ENCODE measurements at regions not wholly inside any gene's neighbourhood (a gene's known extent, or its start where the extent isn't known, plus 50 kb on each side); places are given as distances from the start of the nearest gene placed in this dataset.

DNA sequence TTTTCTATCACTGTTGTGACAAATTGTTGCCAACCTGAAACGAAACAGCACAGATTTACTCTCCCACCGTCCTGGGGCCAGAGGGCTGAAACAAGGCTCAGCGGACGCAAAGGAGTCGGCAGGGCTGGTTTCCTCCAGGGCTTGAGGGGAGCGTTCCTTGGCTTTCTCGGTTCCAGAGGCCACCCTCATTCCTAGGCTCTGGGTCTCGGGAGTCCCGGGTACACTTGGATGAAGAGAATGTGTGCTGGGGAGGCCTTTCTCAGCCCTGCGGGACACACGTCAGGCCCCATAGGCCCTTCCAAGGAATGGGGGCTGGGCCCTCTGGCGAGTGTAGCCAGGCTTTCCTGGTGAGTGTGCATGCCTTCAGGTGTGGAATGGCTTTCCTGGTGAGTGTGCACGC is 287.3 kb upstream of the HS6ST1 start:
- POLR2A ChIA-PET, result no interaction called here

More for the DNA sequence above, 287.3 kb upstream of the HS6ST1 start:
- H3K27me3 Mint-ChIP-seq (ENCODE audit: low read depth), result no peaks in the 10 kb centered on the region
- H3K36me3 Mint-ChIP-seq, result no peaks in the 10 kb centered on the region
- H3K4me3 Mint-ChIP-seq, result no peak overlapping the region
- H3K4me1 Mint-ChIP-seq, result peaks cover 9% of the 10 kb centered on the region; the same call in 1 of the 2 replicates
- H3K9me3 Mint-ChIP-seq, result no peaks in the 10 kb centered on the region
- DNase-seq (ENCODE audit: low spot score), result no peak
- CTCF ChIA-PET, result no interaction called here
- H3K27ac Mint-ChIP-seq, result no peak overlapping the region
- TF ChIP-seq, protein P1, sequence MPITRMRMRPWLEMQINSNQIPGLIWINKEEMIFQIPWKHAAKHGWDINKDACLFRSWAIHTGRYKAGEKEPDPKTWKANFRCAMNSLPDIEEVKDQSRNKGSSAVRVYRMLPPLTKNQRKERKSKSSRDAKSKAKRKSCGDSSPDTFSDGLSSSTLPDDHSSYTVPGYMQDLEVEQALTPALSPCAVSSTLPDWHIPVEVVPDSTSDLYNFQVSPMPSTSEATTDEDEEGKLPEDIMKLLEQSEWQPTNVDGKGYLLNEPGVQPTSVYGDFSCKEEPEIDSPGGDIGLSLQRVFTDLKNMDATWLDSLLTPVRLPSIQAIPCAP (CRISPR knock-in tag; IDR thresholded peaks at IDR 0.05), result no peak
- TF ChIP-seq GTF2I (CRISPR knock-in tag; conservative IDR thresholded peaks at IDR 0.05) (no peak), ELF4 (CRISPR knock-in tag; IDR thresholded peaks at IDR 0.05; ENCODE audit: low read depth) (no peak), SMAD4 (CRISPR knock-in tag; IDR thresholded peaks at IDR 0.05) (no peak), ETV6 (CRISPR knock-in tag; IDR thresholded peaks at IDR 0.05) (no peak), NR2C2 (CRISPR knock-in tag; IDR thresholded peaks at IDR 0.05) (no peak), KAT7 (CRISPR knock-in tag; IDR thresholded peaks at IDR 0.05; ENCODE audit: borderline replicate concordance) (no peak), MXD4 (CRISPR knock-in tag; IDR thresholded peaks at IDR 0.05; ENCODE audit: borderline replicate concordance) (no peak), ZNF138 (CRISPR knock-in tag; conservative IDR thresholded peaks at IDR 0.05) (no peak), EMX1 (CRISPR knock-in tag; IDR thresholded peaks at IDR 0.05) (no peak), ZNF396 (CRISPR knock-in tag; IDR thresholded peaks at IDR 0.05; ENCODE audit: borderline replicate concordance) (no peak)
- TF ChIP-seq, protein P2, sequence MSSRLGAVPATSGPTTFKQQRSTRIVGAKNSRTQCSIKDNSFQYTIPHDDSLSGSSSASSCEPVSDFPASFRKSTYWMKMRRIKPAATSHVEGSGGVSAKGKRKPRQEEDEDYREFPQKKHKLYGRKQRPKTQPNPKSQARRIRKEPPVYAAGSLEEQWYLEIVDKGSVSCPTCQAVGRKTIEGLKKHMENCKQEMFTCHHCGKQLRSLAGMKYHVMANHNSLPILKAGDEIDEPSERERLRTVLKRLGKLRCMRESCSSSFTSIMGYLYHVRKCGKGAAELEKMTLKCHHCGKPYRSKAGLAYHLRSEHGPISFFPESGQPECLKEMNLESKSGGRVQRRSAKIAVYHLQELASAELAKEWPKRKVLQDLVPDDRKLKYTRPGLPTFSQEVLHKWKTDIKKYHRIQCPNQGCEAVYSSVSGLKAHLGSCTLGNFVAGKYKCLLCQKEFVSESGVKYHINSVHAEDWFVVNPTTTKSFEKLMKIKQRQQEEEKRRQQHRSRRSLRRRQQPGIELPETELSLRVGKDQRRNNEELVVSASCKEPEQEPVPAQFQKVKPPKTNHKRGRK (CRISPR knock-in tag; IDR thresholded peaks at IDR 0.05; ENCODE audit: borderline replicate concordance), result no peak
- TF ChIP-seq, protein P3, sequence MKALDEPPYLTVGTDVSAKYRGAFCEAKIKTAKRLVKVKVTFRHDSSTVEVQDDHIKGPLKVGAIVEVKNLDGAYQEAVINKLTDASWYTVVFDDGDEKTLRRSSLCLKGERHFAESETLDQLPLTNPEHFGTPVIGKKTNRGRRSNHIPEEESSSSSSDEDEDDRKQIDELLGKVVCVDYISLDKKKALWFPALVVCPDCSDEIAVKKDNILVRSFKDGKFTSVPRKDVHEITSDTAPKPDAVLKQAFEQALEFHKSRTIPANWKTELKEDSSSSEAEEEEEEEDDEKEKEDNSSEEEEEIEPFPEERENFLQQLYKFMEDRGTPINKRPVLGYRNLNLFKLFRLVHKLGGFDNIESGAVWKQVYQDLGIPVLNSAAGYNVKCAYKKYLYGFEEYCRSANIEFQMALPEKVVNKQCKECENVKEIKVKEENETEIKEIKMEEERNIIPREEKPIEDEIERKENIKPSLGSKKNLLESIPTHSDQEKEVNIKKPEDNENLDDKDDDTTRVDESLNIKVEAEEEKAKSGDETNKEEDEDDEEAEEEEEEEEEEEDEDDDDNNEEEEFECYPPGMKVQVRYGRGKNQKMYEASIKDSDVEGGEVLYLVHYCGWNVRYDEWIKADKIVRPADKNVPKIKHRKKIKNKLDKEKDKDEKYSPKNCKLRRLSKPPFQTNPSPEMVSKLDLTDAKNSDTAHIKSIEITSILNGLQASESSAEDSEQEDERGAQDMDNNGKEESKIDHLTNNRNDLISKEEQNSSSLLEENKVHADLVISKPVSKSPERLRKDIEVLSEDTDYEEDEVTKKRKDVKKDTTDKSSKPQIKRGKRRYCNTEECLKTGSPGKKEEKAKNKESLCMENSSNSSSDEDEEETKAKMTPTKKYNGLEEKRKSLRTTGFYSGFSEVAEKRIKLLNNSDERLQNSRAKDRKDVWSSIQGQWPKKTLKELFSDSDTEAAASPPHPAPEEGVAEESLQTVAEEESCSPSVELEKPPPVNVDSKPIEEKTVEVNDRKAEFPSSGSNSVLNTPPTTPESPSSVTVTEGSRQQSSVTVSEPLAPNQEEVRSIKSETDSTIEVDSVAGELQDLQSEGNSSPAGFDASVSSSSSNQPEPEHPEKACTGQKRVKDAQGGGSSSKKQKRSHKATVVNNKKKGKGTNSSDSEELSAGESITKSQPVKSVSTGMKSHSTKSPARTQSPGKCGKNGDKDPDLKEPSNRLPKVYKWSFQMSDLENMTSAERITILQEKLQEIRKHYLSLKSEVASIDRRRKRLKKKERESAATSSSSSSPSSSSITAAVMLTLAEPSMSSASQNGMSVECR (CRISPR knock-in tag; IDR thresholded peaks at IDR 0.05; ENCODE audit: borderline replicate concordance), result no peak
- TF ChIP-seq, protein P4, sequence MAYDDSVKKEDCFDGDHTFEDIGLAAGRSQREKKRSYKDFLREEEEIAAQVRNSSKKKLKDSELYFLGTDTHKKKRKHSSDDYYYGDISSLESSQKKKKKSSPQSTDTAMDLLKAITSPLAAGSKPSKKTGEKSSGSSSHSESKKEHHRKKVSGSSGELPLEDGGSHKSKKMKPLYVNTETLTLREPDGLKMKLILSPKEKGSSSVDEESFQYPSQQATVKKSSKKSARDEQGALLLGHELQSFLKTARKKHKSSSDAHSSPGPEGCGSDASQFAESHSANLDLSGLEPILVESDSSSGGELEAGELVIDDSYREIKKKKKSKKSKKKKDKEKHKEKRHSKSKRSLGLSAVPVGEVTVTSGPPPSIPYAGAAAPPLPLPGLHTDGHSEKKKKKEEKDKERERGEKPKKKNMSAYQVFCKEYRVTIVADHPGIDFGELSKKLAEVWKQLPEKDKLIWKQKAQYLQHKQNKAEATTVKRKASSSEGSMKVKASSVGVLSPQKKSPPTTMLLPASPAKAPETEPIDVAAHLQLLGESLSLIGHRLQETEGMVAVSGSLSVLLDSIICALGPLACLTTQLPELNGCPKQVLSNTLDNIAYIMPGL (CRISPR knock-in tag; IDR thresholded peaks at IDR 0.05), result no peak
- TF ChIP-seq, protein P5, sequence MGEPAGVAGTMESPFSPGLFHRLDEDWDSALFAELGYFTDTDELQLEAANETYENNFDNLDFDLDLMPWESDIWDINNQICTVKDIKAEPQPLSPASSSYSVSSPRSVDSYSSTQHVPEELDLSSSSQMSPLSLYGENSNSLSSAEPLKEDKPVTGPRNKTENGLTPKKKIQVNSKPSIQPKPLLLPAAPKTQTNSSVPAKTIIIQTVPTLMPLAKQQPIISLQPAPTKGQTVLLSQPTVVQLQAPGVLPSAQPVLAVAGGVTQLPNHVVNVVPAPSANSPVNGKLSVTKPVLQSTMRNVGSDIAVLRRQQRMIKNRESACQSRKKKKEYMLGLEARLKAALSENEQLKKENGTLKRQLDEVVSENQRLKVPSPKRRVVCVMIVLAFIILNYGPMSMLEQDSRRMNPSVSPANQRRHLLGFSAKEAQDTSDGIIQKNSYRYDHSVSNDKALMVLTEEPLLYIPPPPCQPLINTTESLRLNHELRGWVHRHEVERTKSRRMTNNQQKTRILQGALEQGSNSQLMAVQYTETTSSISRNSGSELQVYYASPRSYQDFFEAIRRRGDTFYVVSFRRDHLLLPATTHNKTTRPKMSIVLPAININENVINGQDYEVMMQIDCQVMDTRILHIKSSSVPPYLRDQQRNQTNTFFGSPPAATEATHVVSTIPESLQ (CRISPR knock-in tag; IDR thresholded peaks at IDR 0.05), result no peak
- TF ChIP-seq, protein P6, sequence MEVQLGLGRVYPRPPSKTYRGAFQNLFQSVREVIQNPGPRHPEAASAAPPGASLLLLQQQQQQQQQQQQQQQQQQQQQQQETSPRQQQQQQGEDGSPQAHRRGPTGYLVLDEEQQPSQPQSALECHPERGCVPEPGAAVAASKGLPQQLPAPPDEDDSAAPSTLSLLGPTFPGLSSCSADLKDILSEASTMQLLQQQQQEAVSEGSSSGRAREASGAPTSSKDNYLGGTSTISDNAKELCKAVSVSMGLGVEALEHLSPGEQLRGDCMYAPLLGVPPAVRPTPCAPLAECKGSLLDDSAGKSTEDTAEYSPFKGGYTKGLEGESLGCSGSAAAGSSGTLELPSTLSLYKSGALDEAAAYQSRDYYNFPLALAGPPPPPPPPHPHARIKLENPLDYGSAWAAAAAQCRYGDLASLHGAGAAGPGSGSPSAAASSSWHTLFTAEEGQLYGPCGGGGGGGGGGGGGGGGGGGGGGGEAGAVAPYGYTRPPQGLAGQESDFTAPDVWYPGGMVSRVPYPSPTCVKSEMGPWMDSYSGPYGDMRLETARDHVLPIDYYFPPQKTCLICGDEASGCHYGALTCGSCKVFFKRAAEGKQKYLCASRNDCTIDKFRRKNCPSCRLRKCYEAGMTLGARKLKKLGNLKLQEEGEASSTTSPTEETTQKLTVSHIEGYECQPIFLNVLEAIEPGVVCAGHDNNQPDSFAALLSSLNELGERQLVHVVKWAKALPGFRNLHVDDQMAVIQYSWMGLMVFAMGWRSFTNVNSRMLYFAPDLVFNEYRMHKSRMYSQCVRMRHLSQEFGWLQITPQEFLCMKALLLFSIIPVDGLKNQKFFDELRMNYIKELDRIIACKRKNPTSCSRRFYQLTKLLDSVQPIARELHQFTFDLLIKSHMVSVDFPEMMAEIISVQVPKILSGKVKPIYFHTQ (CRISPR knock-in tag; IDR thresholded peaks at IDR 0.05), result no peak
- TF ChIP-seq, protein P7, sequence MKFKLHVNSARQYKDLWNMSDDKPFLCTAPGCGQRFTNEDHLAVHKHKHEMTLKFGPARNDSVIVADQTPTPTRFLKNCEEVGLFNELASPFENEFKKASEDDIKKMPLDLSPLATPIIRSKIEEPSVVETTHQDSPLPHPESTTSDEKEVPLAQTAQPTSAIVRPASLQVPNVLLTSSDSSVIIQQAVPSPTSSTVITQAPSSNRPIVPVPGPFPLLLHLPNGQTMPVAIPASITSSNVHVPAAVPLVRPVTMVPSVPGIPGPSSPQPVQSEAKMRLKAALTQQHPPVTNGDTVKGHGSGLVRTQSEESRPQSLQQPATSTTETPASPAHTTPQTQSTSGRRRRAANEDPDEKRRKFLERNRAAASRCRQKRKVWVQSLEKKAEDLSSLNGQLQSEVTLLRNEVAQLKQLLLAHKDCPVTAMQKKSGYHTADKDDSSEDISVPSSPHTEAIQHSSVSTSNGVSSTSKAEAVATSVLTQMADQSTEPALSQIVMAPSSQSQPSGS (CRISPR knock-in tag; IDR thresholded peaks at IDR 0.05; ENCODE audit: borderline replicate concordance, low read depth), result no peak
- ATAC-seq, result no peak
